ENCODE measurements at regions not wholly inside any gene's neighbourhood (a gene's known extent, or its start where the extent isn't known, plus 50 kb on each side); places are given as distances from the start of the nearest gene placed in this dataset.
"Not testable (repeated sequence)": the region's sequence is repeated elsewhere in the genome, so short reads cannot be mapped to it uniquely, and the experiment has no call there.

- H3K4me1 Mint-ChIP-seq = no peaks in the 10 kb centered on the region
- no peak overlapping the region for H3K4me3 Mint-ChIP-seq
- no peak overlapping the region for H3K27ac Mint-ChIP-seq
- no peak for DNase-seq
- CTCF ChIA-PET = no interaction called here
- H3K36me3 Mint-ChIP-seq = no peaks in the 10 kb centered on the region
- H3K27me3 Mint-ChIP-seq = no peaks in the 10 kb centered on the region
- peaks cover 8% of the 10 kb centered on the region for H3K9me3 Mint-ChIP-seq
These were observed 213.8 kb upstream of the ZNF608 start for GRCh38 chr5:124960266-124960665.

- Mint-ChIP-seq H3K4me3 (no peak overlapping the region), H3K9me3 (peaks cover 8% of the 10 kb centered on the region), H3K27ac (no peak overlapping the region), H3K27me3 (no peaks in the 10 kb centered on the region), H3K4me1 (no peaks in the 10 kb centered on the region), H3K36me3 (no peaks in the 10 kb centered on the region)
- no peak for DNase-seq
- CTCF ChIA-PET = no interaction called here
These were observed 215.1 kb upstream of the ZNF608 start for GRCh38 chr5:124961521-124961920.

GRCh38 chr5:124962111-124962510 is 215.7 kb upstream of the ZNF608 start:
- Mint-ChIP-seq H3K4me1 (no peaks in the 10 kb centered on the region), H3K4me3 (no peak overlapping the region), H3K27ac (no peak overlapping the region), H3K36me3 (no peaks in the 10 kb centered on the region), H3K27me3 (no peaks in the 10 kb centered on the region), H3K9me3 (peaks cover 8% of the 10 kb centered on the region)
- no peak for DNase-seq
- CTCF ChIA-PET = no interaction called here

GRCh38 chr5:124962735-124963134 is 216.3 kb upstream of the ZNF608 start:
- Mint-ChIP-seq H3K27me3 (no peaks in the 10 kb centered on the region), H3K4me1 (no peaks in the 10 kb centered on the region), H3K27ac (no peak overlapping the region), H3K9me3 (peaks cover 8% of the 10 kb centered on the region), H3K36me3 (no peaks in the 10 kb centered on the region), H3K4me3 (no peak overlapping the region)
- CTCF ChIA-PET = no interaction called here
- no peak for DNase-seq

GRCh38 chr5:124963236-124963919 is 216.9 kb upstream of the ZNF608 start:
- Mint-ChIP-seq H3K4me3 (no peak overlapping the region), H3K4me1 (no peaks in the 10 kb centered on the region), H3K9me3 (peaks cover 8% of the 10 kb centered on the region), H3K27ac (no peak overlapping the region), H3K27me3 (no peaks in the 10 kb centered on the region), H3K36me3 (no peaks in the 10 kb centered on the region)
- CTCF ChIA-PET = no interaction called here
- DNase-seq = no peak

GRCh38 chr5:124966741-124967140 is 220.3 kb upstream of the ZNF608 start:
- H3K27ac Mint-ChIP-seq, H3K4me3 Mint-ChIP-seq, H3K36me3 Mint-ChIP-seq, DNase-seq, H3K4me1 Mint-ChIP-seq, H3K27me3 Mint-ChIP-seq, CTCF ChIA-PET: not testable (repeated sequence)
- H3K9me3 Mint-ChIP-seq = peaks cover 12% of the 10 kb centered on the region

- H3K4me1 Mint-ChIP-seq, H3K27ac Mint-ChIP-seq, CTCF ChIA-PET, H3K27me3 Mint-ChIP-seq, H3K36me3 Mint-ChIP-seq, DNase-seq, H3K4me3 Mint-ChIP-seq: not testable (repeated sequence)
- peaks cover 13% of the 10 kb centered on the region for H3K9me3 Mint-ChIP-seq
These were observed 223.9 kb upstream of the ZNF608 start for GRCh38 chr5:124970381-124970780.

- Mint-ChIP-seq H3K4me1 (no peaks in the 10 kb centered on the region), H3K9me3 (peaks cover 15% of the 10 kb centered on the region), H3K36me3 (no peaks in the 10 kb centered on the region), H3K4me3 (no peak overlapping the region), H3K27me3 (no peaks in the 10 kb centered on the region), H3K27ac (no peak overlapping the region)
- CTCF ChIA-PET = no interaction called here
- no peak for DNase-seq
These were observed 226.3 kb upstream of the ZNF608 start for GRCh38 chr5:124972703-124973102.

- no peak for DNase-seq
- Mint-ChIP-seq H3K27ac (no peak overlapping the region), H3K4me3 (no peak overlapping the region), H3K4me1 (no peaks in the 10 kb centered on the region), H3K27me3 (no peaks in the 10 kb centered on the region), H3K9me3 (peaks cover 15% of the 10 kb centered on the region), H3K36me3 (no peaks in the 10 kb centered on the region)
- CTCF ChIA-PET = no interaction called here
These were observed 227.2 kb upstream of the ZNF608 start for GRCh38 chr5:124973661-124974060.

GRCh38 chr5:124976086-124976485 is 229.6 kb upstream of the ZNF608 start:
- no peak for DNase-seq
- Mint-ChIP-seq H3K27ac (no peak overlapping the region), H3K36me3 (no peaks in the 10 kb centered on the region), H3K27me3 (no peaks in the 10 kb centered on the region), H3K4me3 (no peak overlapping the region), H3K9me3 (peaks cover 7% of the 10 kb centered on the region), H3K4me1 (no peaks in the 10 kb centered on the region)
- CTCF ChIA-PET = no interaction called here

GRCh38 chr5:124979251-124979650 is 232.8 kb upstream of the ZNF608 start:
- no peaks in the 10 kb centered on the region for H3K4me1 Mint-ChIP-seq
- H3K4me3 Mint-ChIP-seq = no peak overlapping the region
- H3K36me3 Mint-ChIP-seq = no peaks in the 10 kb centered on the region
- no peaks in the 10 kb centered on the region for H3K27me3 Mint-ChIP-seq
- no peak overlapping the region for H3K27ac Mint-ChIP-seq
- H3K9me3 Mint-ChIP-seq = peaks cover 15% of the 10 kb centered on the region
- no peak for DNase-seq
- CTCF ChIA-PET = no interaction called here

- no peaks in the 10 kb centered on the region for H3K27me3 Mint-ChIP-seq
- H3K27ac Mint-ChIP-seq = no peak overlapping the region
- H3K9me3 Mint-ChIP-seq = peaks cover 15% of the 10 kb centered on the region
- H3K36me3 Mint-ChIP-seq = no peaks in the 10 kb centered on the region
- DNase-seq = no peak
- H3K4me1 Mint-ChIP-seq = no peaks in the 10 kb centered on the region
- H3K4me3 Mint-ChIP-seq = no peak overlapping the region
- CTCF ChIA-PET = no interaction called here
These were observed 233.9 kb upstream of the ZNF608 start for GRCh38 chr5:124980163-124980941.

GRCh38 chr5:124981901-124982300 is 235.5 kb upstream of the ZNF608 start:
- no peak overlapping the region for H3K27ac Mint-ChIP-seq
- CTCF ChIA-PET = no interaction called here
- DNase-seq = no peak
- no peaks in the 10 kb centered on the region for H3K4me1 Mint-ChIP-seq
- peaks cover 20% of the 10 kb centered on the region for H3K9me3 Mint-ChIP-seq
- H3K27me3 Mint-ChIP-seq = no peaks in the 10 kb centered on the region
- no peak overlapping the region for H3K4me3 Mint-ChIP-seq
- no peaks in the 10 kb centered on the region for H3K36me3 Mint-ChIP-seq

- H3K4me1 Mint-ChIP-seq = no peaks in the 10 kb centered on the region
- no peak overlapping the region for H3K27ac Mint-ChIP-seq
These were observed 239.7 kb upstream of the ZNF608 start for GRCh38 chr5:124986170-124986569.

GRCh38 chr5:124986667-124987066 is 240.2 kb upstream of the ZNF608 start:
- H3K4me3 Mint-ChIP-seq = no peak overlapping the region
- no peaks in the 10 kb centered on the region for H3K4me1 Mint-ChIP-seq
- no peak for DNase-seq
- H3K27me3 Mint-ChIP-seq = no peaks in the 10 kb centered on the region
- no peaks in the 10 kb centered on the region for H3K36me3 Mint-ChIP-seq
- peaks cover 24% of the 10 kb centered on the region for H3K9me3 Mint-ChIP-seq
- H3K27ac Mint-ChIP-seq = no peak overlapping the region
- CTCF ChIA-PET = no interaction called here

More at GRCh38 chr5:124986170-124986569, 239.7 kb upstream of the ZNF608 start:
- no peaks in the 10 kb centered on the region for H3K36me3 Mint-ChIP-seq
- CTCF ChIA-PET = no interaction called here
- H3K9me3 Mint-ChIP-seq = peaks cover 24% of the 10 kb centered on the region
- no peaks in the 10 kb centered on the region for H3K27me3 Mint-ChIP-seq
- no peak overlapping the region for H3K4me3 Mint-ChIP-seq
- DNase-seq = no peak
